Thyroid gland (tissue), 4 donors: ENCODE measurements at regions not wholly inside any gene's neighbourhood (a gene's known extent, or its start where the extent isn't known, plus 50 kb on each side); places are given as distances from the start of the nearest gene placed in this dataset.

Experiments
- CTCF ChIP-seq, 6 experiments: fragments of 200-600 bp in 3 of 6; fragments of 450-650 bp in 3 of 6; sonication (generic) in 3 of 6; IDR thresholded peaks; one replicate each; pipeline ENCODE4 v1.5.1; 2016 to 2019; ENCODE audit warnings: antibody characterized with exemption in 6 of 6, mild to moderate bottlenecking in 2 of 6, inconsistent platforms in 1 of 6, moderate library complexity in 1 of 6
- POLR2A ChIP-seq, 2 donors: fragments of 450-650 bp; IDR thresholded peaks; one replicate each; pipeline ENCODE4 v1.6.1; 2017; ENCODE audit warnings: antibody characterized with exemption in 2 of 2, mild to moderate bottlenecking in 2 of 2, moderate library complexity in 1 of 2

GRCh38 chr13:48586591-48587103, 53.8 kb upstream of the RCBTB2 start:
- TF ChIP-seq CTCF (IDR thresholded peaks at IDR 0.05) (no peak), POLR2A (IDR thresholded peaks at IDR 0.05) (no peak)
